Fibroblast of the conjunctiva (primary cell): ENCODE measurements at regions not wholly inside any gene's neighbourhood (a gene's known extent, or its start where the extent isn't known, plus 50 kb on each side); places are given as distances from the start of the nearest gene placed in this dataset.

ENCODE experiments used
- DNase-seq: peaks from one replicate; pipeline ENCODE4 v3.0.0-alpha.2; 2010; ENCODE audit warnings: low read depth

DNA sequence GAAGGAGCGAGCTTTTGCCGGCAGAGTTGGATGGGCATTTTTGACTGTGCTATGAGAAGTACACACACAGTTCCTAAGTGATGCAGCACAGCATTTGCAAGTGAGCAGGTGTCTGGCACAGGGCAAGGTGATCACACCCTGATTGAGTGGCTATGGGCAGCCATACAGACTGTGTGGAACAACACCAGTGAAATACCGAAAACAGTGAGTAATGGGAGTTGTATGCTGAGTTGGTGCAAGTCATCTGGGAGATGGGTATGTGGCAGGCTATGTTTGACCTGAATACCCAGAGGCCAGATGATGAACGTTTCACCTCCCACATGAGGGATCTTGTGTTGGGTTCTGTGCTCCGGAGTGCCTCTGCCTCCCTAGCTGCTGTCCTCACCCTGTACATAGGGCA lies 53.5 kb upstream of the TIPARP start:
- no peak for DNase-seq

DNA sequence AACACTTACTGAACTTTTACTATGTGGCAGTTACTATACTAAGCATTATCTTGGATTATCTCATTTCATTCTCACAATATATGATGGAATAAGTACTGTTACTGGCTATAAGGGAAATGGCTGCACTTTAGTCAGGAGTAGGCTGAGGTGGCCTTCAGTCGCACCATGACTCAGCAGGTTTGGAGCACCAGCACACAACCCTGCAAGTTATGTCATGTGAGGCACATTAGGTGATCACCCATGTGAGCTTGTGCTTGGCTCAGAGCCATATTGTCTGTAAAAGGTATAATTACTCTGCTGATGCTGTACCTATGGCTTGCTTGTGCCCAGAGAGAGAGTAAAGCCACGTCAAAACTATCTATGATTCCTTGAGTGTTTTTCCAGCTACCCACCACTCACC lies 54.1 kb upstream of the TIPARP start:
- DNase-seq = no peak

DNA sequence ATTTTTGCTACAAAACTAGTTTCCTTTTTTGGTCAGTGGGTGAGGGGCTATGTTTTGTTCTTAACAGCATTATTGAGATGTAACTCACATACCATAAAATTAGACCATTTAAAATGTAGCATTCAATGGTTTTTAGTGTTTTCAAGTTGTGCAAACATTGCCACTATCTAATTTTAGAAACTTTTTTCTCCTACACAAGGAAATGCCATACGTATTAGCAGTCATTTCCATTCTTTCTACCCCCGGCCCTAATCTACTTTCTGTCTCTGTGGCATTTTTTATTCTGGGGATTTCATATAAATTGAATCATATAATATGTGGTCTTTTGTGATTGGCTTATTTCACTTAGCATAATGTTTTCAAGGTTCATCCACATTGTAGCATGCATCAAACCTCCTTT lies 55.0 kb upstream of the TIPARP start:
- DNase-seq = no peak

DNA sequence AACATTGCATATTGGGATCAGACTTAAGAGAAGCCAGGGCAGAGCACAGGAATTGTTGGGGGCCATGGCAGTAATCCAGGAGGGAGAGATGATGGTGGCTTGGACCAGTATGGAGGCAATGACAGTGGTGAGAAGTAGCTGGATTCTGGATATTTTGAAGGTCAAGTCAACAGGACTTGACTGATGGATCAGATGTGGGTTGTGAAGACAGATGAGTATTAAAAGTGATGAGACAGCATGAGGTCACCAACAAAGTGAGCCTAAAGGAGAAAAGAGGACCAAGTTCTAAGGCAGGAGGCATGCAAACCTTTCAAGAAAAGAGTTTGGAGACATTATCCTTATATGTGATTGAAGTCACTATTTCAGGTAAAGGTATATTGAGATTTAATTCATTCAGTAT lies 56.6 kb upstream of the TIPARP start:
- no peak for DNase-seq

DNA sequence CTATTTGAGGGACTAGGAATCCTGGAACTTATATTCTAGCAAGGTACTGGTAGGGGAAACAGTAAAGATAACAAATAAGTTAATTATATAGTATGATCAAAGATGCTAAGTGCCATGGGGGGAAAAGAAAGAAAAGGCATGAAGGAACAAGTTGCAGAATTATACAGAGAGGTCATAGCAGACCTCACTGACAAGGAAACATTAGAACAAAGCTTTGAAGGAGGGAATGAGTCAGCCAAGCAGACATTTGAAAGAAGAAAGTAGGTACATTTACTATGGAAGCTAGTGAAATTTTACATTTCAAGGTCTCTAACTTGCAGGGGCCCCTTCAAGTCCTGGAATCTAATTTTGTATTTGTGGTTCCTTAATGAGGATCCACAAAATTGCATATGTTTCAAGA lies 57.2 kb upstream of the TIPARP start:
- no peak for DNase-seq

DNA sequence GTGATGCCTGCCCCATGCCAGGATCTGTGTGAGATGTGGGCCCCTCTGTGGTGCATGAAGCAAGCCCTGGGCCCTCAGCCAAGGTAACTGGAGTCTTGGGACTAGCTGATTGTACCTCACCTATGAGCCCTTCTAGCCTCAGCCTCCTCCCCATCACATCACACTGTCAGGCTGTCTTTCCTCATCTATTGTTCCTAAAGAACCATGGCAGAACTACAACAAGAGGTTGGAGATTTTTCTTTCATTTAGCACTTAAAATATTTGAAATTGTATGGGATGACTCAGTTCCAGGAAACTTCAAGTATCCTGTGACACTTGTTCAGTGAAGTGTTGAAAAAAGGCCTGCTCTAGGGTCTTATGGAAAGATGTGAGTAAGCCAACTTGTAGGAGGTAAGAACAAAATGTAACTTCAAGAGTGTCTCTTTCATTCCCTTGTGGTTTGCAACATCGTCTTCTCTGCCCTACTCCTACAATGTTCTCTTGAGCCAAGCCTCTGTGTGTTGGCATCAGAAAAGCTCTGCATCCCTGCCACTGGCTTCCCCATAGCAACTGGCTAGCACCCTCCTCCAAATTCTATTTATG lies 58.7 kb upstream of the TIPARP start:
- DNase-seq = peak; percentile 88

DNA sequence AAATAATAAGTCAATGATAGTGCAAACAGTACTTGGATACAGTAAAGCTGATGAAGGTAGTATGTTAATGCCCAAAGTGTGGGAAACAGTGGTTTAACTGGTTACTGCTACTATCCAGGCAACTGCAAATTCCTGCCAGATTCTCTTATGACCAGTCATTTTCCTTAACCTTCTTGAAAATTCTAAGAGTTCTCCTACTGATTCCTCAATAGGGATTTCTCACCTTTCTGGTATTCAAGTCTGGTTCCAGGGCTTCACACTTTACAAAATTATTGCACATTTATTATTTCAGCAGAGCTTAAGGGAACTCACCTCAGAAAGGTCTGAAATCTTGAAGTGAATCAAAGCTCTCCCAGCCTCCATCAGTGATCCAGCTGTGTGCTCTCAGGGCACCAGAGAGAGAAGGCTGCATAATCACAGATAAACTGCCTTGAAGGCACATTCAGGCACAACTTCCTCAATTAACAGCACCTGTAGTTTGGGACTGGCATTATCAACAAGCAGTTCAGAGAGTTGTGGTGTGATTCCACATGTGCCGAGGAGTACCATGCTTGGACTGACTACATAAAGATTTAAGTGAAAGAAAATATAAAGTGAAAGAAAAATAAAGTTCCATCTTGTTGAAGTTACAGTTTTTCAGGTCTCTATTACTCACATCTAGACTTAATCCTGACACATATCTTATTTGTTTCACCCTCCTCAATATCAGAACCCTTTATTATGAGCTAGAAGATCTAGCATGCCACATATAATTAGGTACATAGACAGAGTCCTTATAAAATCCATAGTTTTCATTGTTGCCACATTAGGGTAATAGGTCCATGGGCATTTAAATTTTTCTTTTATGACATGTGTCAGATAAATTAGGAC lies 59.5 kb upstream of the TIPARP start:
- no peak for DNase-seq

DNA sequence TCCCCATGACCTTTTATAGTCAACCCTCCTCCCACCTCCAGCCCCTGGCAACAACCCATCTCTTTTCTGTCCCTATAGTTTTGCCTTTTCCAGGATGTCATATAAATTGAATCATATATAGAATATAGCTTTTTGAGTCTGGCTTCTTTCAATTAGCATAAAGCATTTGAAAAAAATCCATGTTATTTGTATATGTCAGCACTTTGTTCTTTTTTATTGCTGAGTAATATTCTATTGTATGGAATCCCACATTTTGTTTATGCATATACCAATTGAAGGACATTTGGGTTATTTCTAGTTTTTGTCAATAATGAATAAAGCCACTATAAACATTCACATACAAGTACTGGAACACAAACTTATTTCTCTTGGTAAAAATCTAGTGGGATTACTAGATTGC lies 58.0 kb upstream of the SSR3 start:
- no peak for DNase-seq

DNA sequence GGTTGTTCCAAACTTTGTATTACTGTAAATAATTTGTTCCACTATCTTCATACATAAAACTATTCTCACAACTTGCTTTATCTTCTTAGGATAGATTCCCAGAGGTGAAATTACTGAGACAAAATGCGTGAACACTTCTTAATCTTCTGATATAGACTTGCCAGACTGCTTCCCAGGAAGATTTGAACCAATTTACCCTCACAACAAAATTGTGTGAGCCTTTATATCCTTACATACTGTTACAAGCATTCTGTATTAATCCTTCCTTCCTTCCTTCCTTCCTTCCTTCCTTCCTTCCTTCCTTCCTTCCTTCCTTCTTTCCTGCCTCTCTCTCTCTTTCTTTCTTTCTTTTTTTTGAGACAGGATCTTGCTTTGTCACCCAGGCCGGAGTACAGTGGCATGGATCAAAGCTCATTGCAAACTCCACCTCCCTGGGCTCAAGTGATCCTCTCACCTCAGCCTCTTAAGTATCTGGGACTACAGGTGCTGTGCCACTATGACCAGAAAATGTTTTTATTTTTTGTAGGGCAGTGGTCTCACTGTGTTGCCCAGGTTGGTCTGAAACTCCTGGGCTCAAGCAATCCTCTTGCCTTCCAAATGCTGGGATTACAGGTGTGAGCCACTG lies 57.1 kb upstream of the SSR3 start:
- no peak for DNase-seq

DNA sequence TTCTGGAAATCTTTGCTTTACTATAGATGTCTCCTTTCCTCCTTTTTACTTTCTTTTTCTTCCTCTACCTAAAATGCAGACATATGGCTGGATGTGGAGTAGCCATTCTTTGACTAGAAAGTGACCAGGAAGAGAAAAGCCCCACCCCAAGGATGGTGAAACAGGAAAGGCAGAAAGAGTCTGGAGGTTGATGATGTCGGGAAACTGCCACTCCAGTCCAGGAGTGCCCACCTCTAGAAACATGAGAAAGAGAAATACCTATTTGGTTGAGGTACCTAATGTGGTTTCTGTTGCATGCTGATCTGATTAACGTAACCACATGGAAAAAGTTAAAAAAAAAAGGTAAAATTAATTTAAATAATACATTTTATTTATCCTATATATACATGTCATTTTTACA lies 55.2 kb upstream of the SSR3 start:
- DNase-seq = no peak

DNA sequence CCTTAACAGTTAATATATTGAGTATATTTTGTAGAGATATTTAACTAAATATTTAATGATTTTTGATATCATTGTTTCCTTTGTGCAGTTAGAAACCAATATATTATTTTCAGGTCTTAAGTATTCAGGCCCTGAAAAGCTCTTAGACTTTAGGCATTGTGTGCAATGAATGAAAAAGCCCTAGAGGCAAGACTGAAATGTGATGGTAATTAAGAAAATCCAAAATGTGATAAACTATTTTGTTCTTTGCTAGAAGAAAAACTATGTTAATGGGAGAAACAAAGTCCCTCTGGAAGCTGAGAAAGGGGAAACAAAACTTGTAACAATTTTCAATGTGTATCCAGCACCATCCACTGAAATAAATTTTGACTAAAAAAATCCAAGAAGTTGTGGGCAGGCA lies 54.6 kb upstream of the SSR3 start:
- DNase-seq = no peak

DNA sequence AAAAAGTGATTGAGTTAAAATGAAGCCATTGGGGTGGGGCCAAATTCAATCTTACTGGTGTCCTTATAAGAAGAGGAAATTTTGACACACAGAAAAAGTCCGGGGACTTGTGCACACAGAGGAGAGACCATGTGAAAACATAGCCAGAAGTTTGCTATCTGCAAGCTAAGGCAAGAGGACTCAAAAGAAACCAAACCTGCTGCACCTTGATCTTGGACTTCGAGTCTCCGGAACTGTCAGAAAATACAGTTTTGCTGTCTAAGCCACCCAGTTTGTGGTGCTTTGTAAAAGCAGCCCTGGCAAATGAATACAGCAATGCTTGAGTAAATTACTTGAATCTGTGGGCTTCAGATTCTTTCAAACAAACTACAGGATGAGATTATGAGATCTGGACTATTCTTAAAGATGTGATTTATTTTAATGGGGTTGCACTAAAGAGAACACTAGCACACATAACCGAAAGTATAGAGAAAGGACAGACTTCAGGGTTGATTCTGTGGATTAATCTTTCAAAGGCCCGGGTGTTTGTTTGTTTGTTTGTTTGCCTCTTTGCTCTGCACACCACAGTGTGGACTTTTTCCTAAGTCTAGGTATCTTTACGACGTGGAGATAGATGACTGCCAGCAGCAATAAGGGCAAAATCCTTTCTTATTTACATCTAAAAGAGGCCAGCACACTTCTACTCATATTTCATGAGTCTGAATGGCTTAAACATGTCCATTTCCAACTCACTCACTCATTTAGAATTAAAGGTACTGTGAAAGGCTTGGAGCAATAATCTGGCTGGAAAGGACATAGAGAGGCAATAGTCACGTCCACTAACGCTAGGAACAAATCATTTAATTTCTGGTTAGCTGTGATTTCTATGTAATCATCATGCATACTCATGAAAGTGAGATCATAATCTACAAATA lies 53.9 kb upstream of the SSR3 start:
- DNase-seq = no peak

DNA sequence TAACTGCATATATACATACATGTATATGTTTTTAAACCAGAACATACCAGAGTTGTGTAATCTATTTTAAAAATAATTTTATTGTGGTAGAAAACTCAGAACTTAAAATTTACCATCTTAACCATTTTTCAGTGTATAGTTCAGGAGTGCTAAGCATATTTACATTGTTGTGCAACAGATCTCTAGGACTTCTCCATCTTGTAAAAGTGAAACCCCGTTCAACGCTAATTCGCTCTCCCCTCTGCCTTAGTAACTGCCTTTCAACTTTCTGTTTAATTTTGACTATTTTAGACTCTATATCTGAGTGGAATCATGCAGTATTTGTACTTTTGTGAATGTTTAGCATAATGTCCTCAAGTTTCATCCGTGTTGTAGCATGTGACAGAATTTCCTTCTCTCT lies 51.8 kb upstream of the SSR3 start:
- no peak for DNase-seq

DNA sequence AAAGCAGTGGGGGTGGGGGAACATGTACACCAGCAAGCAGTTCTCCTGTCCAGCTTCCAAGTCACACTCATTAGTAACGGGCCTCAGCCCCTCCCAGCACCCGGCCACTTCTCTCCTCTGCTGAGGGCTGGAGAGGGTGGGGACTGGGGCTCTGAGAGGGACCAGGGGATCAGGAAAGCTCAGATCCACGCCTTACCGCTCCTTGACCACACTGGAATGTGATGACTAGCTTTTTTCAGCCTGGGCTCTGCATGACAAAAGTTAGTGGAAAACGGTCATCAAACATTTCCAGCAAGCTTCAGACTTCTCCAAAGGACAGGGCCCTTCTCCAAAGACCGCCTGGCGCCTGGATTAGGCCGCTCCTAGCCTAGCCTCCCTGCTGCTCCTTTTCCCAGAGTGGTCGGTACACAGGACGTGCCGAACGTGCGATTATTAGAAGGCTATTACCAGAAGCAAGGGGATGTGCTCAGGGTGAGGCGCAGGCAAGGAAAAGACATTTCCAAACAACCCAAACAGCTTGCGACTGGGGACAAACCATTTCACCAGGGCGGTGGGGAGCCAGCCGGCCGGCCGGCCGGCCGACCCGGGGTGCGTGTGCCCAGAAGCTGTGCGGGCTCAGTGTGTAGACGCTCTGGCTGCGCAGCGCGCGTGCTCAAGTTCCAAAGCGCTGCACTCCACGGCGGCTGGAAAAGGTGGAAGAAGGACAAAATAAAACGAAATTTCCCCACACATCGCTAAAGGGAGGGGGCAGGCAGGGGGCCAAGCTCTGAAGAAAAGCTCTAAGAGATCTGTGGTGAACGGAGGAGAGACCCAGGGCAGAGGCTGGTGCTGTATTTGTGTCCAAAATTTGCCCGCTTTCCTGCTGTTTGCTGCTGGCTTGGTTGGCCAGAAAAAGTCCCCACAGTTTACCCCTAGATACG lies 51.0 kb upstream of the SSR3 start:
- DNase-seq = peak; percentile 37

DNA sequence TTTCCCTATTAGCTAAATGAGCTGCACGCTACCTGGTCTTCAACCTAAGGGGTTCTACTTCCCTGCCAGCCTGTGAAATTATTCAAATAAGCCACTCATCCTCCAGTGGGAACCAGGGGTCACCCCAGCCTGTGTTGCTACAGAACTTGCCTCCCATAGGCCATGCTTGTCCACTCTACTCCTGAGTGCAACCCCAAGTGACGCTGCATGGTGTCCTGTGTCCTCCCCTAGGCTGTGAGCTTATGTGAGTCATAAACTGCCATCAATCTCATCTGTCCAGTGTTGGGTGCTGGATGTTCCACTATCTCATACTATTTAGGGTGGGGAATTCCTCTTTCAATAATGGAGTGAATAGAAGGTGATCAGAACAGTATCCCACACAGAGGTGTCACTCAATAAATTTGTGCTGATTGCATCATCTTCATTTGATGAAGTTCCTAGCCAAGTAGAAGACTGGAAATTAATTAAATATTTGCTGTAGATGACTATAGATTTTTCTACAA lies 49.8 kb upstream of the SSR3 start:
- no peak for DNase-seq
